ENCODE measurements at regions not wholly inside any gene's neighbourhood (a gene's known extent, or its start where the extent isn't known, plus 50 kb on each side); places are given as distances from the start of the nearest gene placed in this dataset.

- TF ChIP-seq CTCF (IDR thresholded peaks at IDR 0.05) = no peak
- TF ChIP-seq EP300 (IDR thresholded peaks at IDR 0.05; ENCODE audit: low read depth) = no peak
Measured at GRCh38 chr12:34626363-34627157, 604.3 kb downstream of the ALG10 start.
